ENCODE measurements at regions not wholly inside any gene's neighbourhood (a gene's known extent, or its start where the extent isn't known, plus 50 kb on each side); places are given as distances from the start of the nearest gene placed in this dataset.

GRCh38 chr12:29051221-29051620 is 97.9 kb upstream of the FAR2 start:
- no peaks in the 10 kb centered on the region for H3K4me1 Mint-ChIP-seq
- H3K36me3 Mint-ChIP-seq = no peaks in the 10 kb centered on the region
- peaks cover 15% of the 10 kb centered on the region for H3K27me3 Mint-ChIP-seq
- H3K27ac Mint-ChIP-seq = no peak overlapping the region
- no peaks in the 10 kb centered on the region for H3K9me3 Mint-ChIP-seq
- H3K4me3 Mint-ChIP-seq = no peak overlapping the region

GRCh38 chr12:29053567-29053966 is 95.5 kb upstream of the FAR2 start:
- peaks cover 16% of the 10 kb centered on the region for H3K27me3 Mint-ChIP-seq
- no peaks in the 10 kb centered on the region for H3K36me3 Mint-ChIP-seq
- H3K4me3 Mint-ChIP-seq = no peak overlapping the region
- no peak overlapping the region for H3K27ac Mint-ChIP-seq
- H3K4me1 Mint-ChIP-seq = no peaks in the 10 kb centered on the region
- H3K9me3 Mint-ChIP-seq = no peaks in the 10 kb centered on the region

GRCh38 chr12:29054858-29055663 is 94.0 kb upstream of the FAR2 start:
- Mint-ChIP-seq H3K4me1 (no peaks in the 10 kb centered on the region), H3K9me3 (no peaks in the 10 kb centered on the region), H3K36me3 (no peaks in the 10 kb centered on the region), H3K4me3 (no peak overlapping the region), H3K27me3 (peaks cover 16% of the 10 kb centered on the region), H3K27ac (no peak overlapping the region)

GRCh38 chr12:29066011-29066588 is 83.0 kb upstream of the FAR2 start:
- H3K27me3 Mint-ChIP-seq = peaks cover 9% of the 10 kb centered on the region
- no peaks in the 10 kb centered on the region for H3K4me1 Mint-ChIP-seq
- H3K4me3 Mint-ChIP-seq = no peak overlapping the region
- no peak overlapping the region for H3K27ac Mint-ChIP-seq
- no peaks in the 10 kb centered on the region for H3K36me3 Mint-ChIP-seq
- no peaks in the 10 kb centered on the region for H3K9me3 Mint-ChIP-seq

GRCh38 chr12:29067430-29067829 is 81.6 kb upstream of the FAR2 start:
- H3K36me3 Mint-ChIP-seq = no peaks in the 10 kb centered on the region
- H3K4me1 Mint-ChIP-seq = no peaks in the 10 kb centered on the region
- no peak overlapping the region for H3K4me3 Mint-ChIP-seq
- H3K9me3 Mint-ChIP-seq = no peaks in the 10 kb centered on the region
- no peak overlapping the region for H3K27ac Mint-ChIP-seq
- peaks cover 9% of the 10 kb centered on the region for H3K27me3 Mint-ChIP-seq

- H3K4me3 Mint-ChIP-seq = no peak overlapping the region
- no peak overlapping the region for H3K27ac Mint-ChIP-seq
- peaks cover 19% of the 10 kb centered on the region for H3K27me3 Mint-ChIP-seq
- H3K9me3 Mint-ChIP-seq = no peaks in the 10 kb centered on the region
- H3K36me3 Mint-ChIP-seq = peaks cover 1% of the 10 kb centered on the region
- H3K4me1 Mint-ChIP-seq = no peaks in the 10 kb centered on the region
Observed at GRCh38 chr12:29070309-29070708, 78.8 kb upstream of the FAR2 start.

GRCh38 chr12:29071099-29071498 is 78.0 kb upstream of the FAR2 start:
- Mint-ChIP-seq H3K27ac (no peak overlapping the region), H3K36me3 (peaks cover 1% of the 10 kb centered on the region), H3K4me3 (no peak overlapping the region), H3K9me3 (no peaks in the 10 kb centered on the region), H3K4me1 (no peaks in the 10 kb centered on the region), H3K27me3 (peaks cover 18% of the 10 kb centered on the region)

GRCh38 chr12:29072631-29073030 is 76.4 kb upstream of the FAR2 start:
- H3K4me3 Mint-ChIP-seq = no peak overlapping the region
- no peaks in the 10 kb centered on the region for H3K9me3 Mint-ChIP-seq
- peaks cover 1% of the 10 kb centered on the region for H3K36me3 Mint-ChIP-seq
- no peaks in the 10 kb centered on the region for H3K4me1 Mint-ChIP-seq
- peaks cover 14% of the 10 kb centered on the region for H3K27me3 Mint-ChIP-seq
- H3K27ac Mint-ChIP-seq = no peak overlapping the region

GRCh38 chr12:29073631-29074239 is 75.3 kb upstream of the FAR2 start:
- H3K27me3 Mint-ChIP-seq = peaks cover 14% of the 10 kb centered on the region

GRCh38 chr12:29081101-29081500 is 68.0 kb upstream of the FAR2 start:
- Mint-ChIP-seq H3K27ac (no peak overlapping the region), H3K9me3 (no peaks in the 10 kb centered on the region), H3K36me3 (no peaks in the 10 kb centered on the region), H3K27me3 (no peaks in the 10 kb centered on the region), H3K4me3 (no peak overlapping the region), H3K4me1 (no peaks in the 10 kb centered on the region)

More at GRCh38 chr12:29073631-29074239, 75.3 kb upstream of the FAR2 start:
- Mint-ChIP-seq H3K36me3 (peaks cover 1% of the 10 kb centered on the region), H3K4me1 (no peaks in the 10 kb centered on the region), H3K27ac (peak overlapping the region; percentile 31), H3K4me3 (no peak overlapping the region), H3K9me3 (no peaks in the 10 kb centered on the region)

GRCh38 chr12:29082522-29082921 is 66.6 kb upstream of the FAR2 start:
- Mint-ChIP-seq H3K9me3 (no peaks in the 10 kb centered on the region), H3K27me3 (no peaks in the 10 kb centered on the region), H3K4me3 (no peak overlapping the region), H3K27ac (no peak overlapping the region), H3K4me1 (no peaks in the 10 kb centered on the region), H3K36me3 (no peaks in the 10 kb centered on the region)

GRCh38 chr12:29086325-29087271 is 62.5 kb upstream of the FAR2 start:
- H3K9me3 Mint-ChIP-seq = no peaks in the 10 kb centered on the region
- no peaks in the 10 kb centered on the region for H3K36me3 Mint-ChIP-seq
- H3K27me3 Mint-ChIP-seq = no peaks in the 10 kb centered on the region
- H3K27ac Mint-ChIP-seq = no peak overlapping the region
- no peak overlapping the region for H3K4me3 Mint-ChIP-seq
- peaks cover 9% of the 10 kb centered on the region for H3K4me1 Mint-ChIP-seq

GRCh38 chr12:29088611-29089219 is 60.4 kb upstream of the FAR2 start:
- peak overlapping the region; percentile 69 for H3K27ac Mint-ChIP-seq
- no peaks in the 10 kb centered on the region for H3K9me3 Mint-ChIP-seq
- H3K4me3 Mint-ChIP-seq = no peak overlapping the region
- H3K27me3 Mint-ChIP-seq = no peaks in the 10 kb centered on the region
- H3K36me3 Mint-ChIP-seq = peaks cover 2% of the 10 kb centered on the region
- peaks cover 9% of the 10 kb centered on the region for H3K4me1 Mint-ChIP-seq

All from activated naive CD4-positive, alpha-beta T cell treated with anti-CD3 and anti-CD28 coated beads, Interleukin-2, amount 50 U/mL, for 24 hours (primary cell).